ENCODE measurements at regions not wholly inside any gene's neighbourhood (a gene's known extent, or its start where the extent isn't known, plus 50 kb on each side); places are given as distances from the start of the nearest gene placed in this dataset.

- no peak for TF ChIP-seq CTCF (IDR thresholded peaks at IDR 0.05)
- no peak for TF ChIP-seq POLR2AphosphoS5 (IDR thresholded peaks at IDR 0.05)
- no peak for TF ChIP-seq POLR2A (IDR thresholded peaks at IDR 0.05; ENCODE audit: low read depth)
Measured at GRCh38 chr6:150765067-150765764, 100.3 kb upstream of the MTHFD1L start.
